ENCODE measurements at regions not wholly inside any gene's neighbourhood (a gene's known extent, or its start where the extent isn't known, plus 50 kb on each side); places are given as distances from the start of the nearest gene placed in this dataset.

GRCh38 chr10:28912017-28912783 lies 234.9 kb downstream of the BAMBI start:
- TF ChIP-seq CTCF (IDR thresholded peaks at IDR 0.05; ENCODE audit: low read length): no peak
- TF ChIP-seq EZH2 (optimal IDR thresholded peaks at IDR 0.05; ENCODE audit: low read depth, low read length): no peak
- TF ChIP-seq EZH2phosphoT487 (IDR thresholded peaks at IDR 0.05; ENCODE audit: low read length): no peak
